Loucy (cell line): ENCODE measurements at regions not wholly inside any gene's neighbourhood (a gene's known extent, or its start where the extent isn't known, plus 50 kb on each side); places are given as distances from the start of the nearest gene placed in this dataset.

Source experiments
- H2AFZ ChIP-seq: fragments of 200-600 bp; sonication (generic); 2 replicates; pipeline ENCODE4 v1.6.0; 2016; ENCODE audit warnings: antibody characterized with exemption, mild to moderate bottlenecking, low read length, moderate library complexity
- H3F3A ChIP-seq: fragments of 200-600 bp; 2 replicates; pipeline ENCODE4 v1.6.0; 2016; ENCODE audit warnings: antibody characterized with exemption, low read depth, mild to moderate bottlenecking
- H3K27me3 ChIP-seq: fragments of 200-600 bp; sonication (generic); 2 replicates; pipeline ENCODE4 v1.6.1; 2014; ENCODE audit warnings: low read length, mild to moderate bottlenecking; ENCODE audit not compliant: insufficient read depth, poor library complexity, severe bottlenecking
- H3K36me3 ChIP-seq: fragments of 200-600 bp; sonication (generic); 2 replicates; pipeline ENCODE4 v1.6.1; 2016; ENCODE audit warnings: low read length; ENCODE audit not compliant: insufficient read depth
- H3K4me1 ChIP-seq: fragments of 200-600 bp; sonication (generic); 2 replicates; pipeline ENCODE4 v1.5.1; 2014; ENCODE audit warnings: low read length, mild to moderate bottlenecking; ENCODE audit not compliant: insufficient read depth, poor library complexity, severe bottlenecking
- H3K4me2 ChIP-seq: fragments of 200-600 bp; sonication (generic); 2 replicates; pipeline ENCODE4 v1.6.0; 2014; ENCODE audit warnings: antibody characterized with exemption, low read length, low read depth, mild to moderate bottlenecking; ENCODE audit not compliant: poor library complexity, severe bottlenecking
- H3K4me3 ChIP-seq: fragments of 200-600 bp; sonication (generic); 2 replicates; pipeline ENCODE4 v1.5.1; 2014; ENCODE audit warnings: low read length, mild to moderate bottlenecking, mixed read lengths; ENCODE audit not compliant: poor library complexity, severe bottlenecking
- H3K79me2 ChIP-seq: fragments of 200-600 bp; sonication (generic); 2 replicates; pipeline ENCODE4 v1.6.1; 2014; ENCODE audit warnings: low read length; ENCODE audit not compliant: insufficient read depth
- H3K9ac ChIP-seq: fragments of 200-600 bp; sonication (generic); 2 replicates; pipeline ENCODE4 v1.6.0; 2014; ENCODE audit warnings: mild to moderate bottlenecking, low read depth, low read length, moderate library complexity; ENCODE audit not compliant: poor library complexity, severe bottlenecking
- H3K9me2 ChIP-seq: fragments of 200-600 bp; sonication (generic); replicated peaks from 2 replicates; pipeline ENCODE4 v1.6.1; 2016; ENCODE audit warnings: low read depth, low read length, mixed read lengths
- H3K9me3 ChIP-seq: fragments of 200-600 bp; sonication (generic); 2 replicates; pipeline ENCODE4 v1.6.1; 2014; ENCODE audit warnings: mild to moderate bottlenecking, antibody characterized with exemption, low read length, low read depth; ENCODE audit not compliant: insufficient read depth
- H4K20me1 ChIP-seq: fragments of 200-600 bp; sonication (generic); 2 replicates; pipeline ENCODE4 v1.6.0; 2014; ENCODE audit warnings: antibody characterized with exemption, low read length, mild to moderate bottlenecking; ENCODE audit not compliant: insufficient read depth, poor library complexity, severe bottlenecking
- EZH2phosphoT487 ChIP-seq: fragments of 200-600 bp; IDR thresholded peaks from 2 replicates; pipeline ENCODE4 v1.6.1; 2018; ENCODE audit warnings: antibody characterized with exemption, mild to moderate bottlenecking, moderate library complexity, borderline replicate concordance
- TF ChIP-seq, protein P1 (sequence below): fragments of 200-600 bp; sonication (generic); conservative IDR thresholded peaks from 2 replicates; pipeline ENCODE4 v1.5.1; 2014; ENCODE audit warnings: mild to moderate bottlenecking, antibody characterized with exemption, low read length

DNA sequence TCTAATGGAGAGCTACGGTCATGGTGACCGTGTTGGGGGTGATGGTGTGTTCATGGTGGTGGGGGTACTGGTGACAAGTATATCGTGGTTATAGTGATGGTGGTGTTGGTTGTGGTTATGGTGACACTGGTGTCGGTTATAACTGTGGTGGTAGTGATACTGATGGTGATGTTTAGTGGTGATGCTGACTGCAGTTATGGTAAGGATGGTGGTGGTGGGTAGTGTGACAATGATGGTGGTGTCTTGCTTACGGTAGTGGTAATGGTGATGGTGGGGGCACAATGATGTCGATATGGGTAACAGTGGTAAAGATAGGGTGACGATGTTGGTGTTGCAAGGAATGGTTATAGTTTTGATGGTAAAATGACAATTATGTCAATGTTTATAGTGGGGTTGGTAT lies 98.9 kb upstream of the SLC2A1 start:
- Histone ChIP-seq H3K4me3 (no peak overlapping the region), H4K20me1 (no peaks in the 10 kb centered on the region), H3K9me2 (no peaks in the 10 kb centered on the region), H2AFZ (no peak overlapping the region), H3K79me2 (no peaks in the 10 kb centered on the region), H3K36me3 (no peaks in the 10 kb centered on the region), H3K4me1 (no peaks in the 10 kb centered on the region), H3K4me2 (no peak overlapping the region), H3K9me3 (no peaks in the 10 kb centered on the region), H3F3A (no peaks in the 10 kb centered on the region), H3K27me3 (no peaks in the 10 kb centered on the region), H3K9ac (no peak overlapping the region)
- TF ChIP-seq EZH2phosphoT487, result no peak
- TF ChIP-seq, protein P1, sequence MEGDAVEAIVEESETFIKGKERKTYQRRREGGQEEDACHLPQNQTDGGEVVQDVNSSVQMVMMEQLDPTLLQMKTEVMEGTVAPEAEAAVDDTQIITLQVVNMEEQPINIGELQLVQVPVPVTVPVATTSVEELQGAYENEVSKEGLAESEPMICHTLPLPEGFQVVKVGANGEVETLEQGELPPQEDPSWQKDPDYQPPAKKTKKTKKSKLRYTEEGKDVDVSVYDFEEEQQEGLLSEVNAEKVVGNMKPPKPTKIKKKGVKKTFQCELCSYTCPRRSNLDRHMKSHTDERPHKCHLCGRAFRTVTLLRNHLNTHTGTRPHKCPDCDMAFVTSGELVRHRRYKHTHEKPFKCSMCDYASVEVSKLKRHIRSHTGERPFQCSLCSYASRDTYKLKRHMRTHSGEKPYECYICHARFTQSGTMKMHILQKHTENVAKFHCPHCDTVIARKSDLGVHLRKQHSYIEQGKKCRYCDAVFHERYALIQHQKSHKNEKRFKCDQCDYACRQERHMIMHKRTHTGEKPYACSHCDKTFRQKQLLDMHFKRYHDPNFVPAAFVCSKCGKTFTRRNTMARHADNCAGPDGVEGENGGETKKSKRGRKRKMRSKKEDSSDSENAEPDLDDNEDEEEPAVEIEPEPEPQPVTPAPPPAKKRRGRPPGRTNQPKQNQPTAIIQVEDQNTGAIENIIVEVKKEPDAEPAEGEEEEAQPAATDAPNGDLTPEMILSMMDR, result no peak

DNA sequence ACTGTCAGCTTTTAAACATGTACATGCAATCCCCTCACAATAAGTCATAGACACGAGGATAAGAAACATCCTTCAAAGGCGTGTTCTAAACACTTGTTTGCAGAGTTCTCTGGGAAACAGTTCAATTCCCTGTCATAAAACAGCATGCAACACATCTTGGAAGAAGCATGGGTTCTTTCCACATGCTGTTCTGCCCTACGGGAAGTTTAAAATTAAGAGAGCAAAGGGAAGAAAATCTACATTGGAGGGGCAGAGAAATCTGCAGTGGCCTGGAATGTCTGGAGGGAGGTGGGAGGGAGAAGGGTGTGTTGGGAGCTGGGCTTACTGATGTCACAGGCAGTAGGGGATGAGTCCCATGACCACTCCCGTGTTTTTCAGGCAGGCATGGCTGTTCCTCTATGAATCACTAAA lies 98.3 kb upstream of the SLC2A1 start:
- Histone ChIP-seq H3K27me3 (no peaks in the 10 kb centered on the region), H4K20me1 (no peaks in the 10 kb centered on the region), H3F3A (no peaks in the 10 kb centered on the region), H3K9me3 (no peaks in the 10 kb centered on the region), H3K4me3 (no peak overlapping the region), H3K36me3 (no peaks in the 10 kb centered on the region), H3K9me2 (no peaks in the 10 kb centered on the region), H3K79me2 (no peaks in the 10 kb centered on the region), H3K4me1 (no peaks in the 10 kb centered on the region), H2AFZ (no peak overlapping the region), H3K4me2 (no peak overlapping the region), H3K9ac (no peak overlapping the region)
- TF ChIP-seq EZH2phosphoT487, result no peak
- TF ChIP-seq, protein P1, result no peak

DNA sequence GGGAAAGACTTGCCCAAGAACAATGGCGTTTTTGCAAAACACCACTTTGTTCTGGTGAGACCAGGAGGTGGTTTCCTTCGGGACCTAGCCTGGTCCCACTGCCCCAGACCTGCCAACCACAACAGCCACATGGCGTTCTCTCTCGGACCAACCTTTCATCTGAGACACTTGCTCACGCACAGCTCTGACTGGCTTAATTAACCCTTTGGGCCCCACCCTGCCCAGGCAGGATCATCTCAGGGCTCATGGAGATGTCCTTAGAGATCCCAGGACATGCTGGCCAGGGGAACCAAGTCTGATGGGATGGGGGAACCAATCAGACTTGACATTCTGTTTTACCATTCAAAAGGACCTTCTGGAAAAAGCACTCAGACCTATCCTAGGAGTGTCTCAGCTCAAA lies 97.8 kb upstream of the SLC2A1 start:
- Histone ChIP-seq H3K36me3 (no peaks in the 10 kb centered on the region), H3F3A (no peaks in the 10 kb centered on the region), H3K79me2 (no peaks in the 10 kb centered on the region), H3K9ac (no peak overlapping the region), H4K20me1 (no peaks in the 10 kb centered on the region), H3K4me3 (no peak overlapping the region), H3K4me2 (no peak overlapping the region), H3K4me1 (no peaks in the 10 kb centered on the region), H3K9me2 (no peaks in the 10 kb centered on the region), H3K9me3 (no peaks in the 10 kb centered on the region), H3K27me3 (no peaks in the 10 kb centered on the region), H2AFZ (no peak overlapping the region)
- TF ChIP-seq, protein P1, result no peak
- TF ChIP-seq EZH2phosphoT487, result no peak
